ENCODE measurements at regions not wholly inside any gene's neighbourhood (a gene's known extent, or its start where the extent isn't known, plus 50 kb on each side); places are given as distances from the start of the nearest gene placed in this dataset.
A peak's percentile ranks its signal among the peaks of the same experiment; 100 is the strongest.
"Not testable (repeated sequence)": the region's sequence is repeated elsewhere in the genome, so short reads cannot be mapped to it uniquely, and the experiment has no call there.

DNA sequence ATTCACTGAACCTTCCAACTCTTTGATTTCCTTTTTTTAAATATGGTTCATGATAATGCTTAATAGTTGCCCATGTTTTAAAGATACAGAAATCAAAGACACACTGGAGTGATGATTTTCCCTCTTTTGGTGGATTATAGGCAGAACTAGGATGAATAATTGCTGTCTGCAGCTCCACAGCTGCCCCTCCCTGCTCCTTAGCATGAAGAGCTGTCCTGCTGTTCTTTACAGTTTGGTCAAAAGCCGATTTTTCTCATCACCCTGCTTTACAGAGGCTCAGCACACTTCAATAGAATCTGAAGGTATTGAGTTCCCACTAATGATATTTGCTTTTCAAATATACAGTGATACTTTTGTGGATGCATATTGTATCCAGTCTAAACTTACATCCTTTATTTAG, 202.6 kb downstream of the AASDHPPT start:
- peak; percentile 8 to 68 (median 13) for DNase-seq

GRCh38 chr11:106281455-106282173, 204.2 kb downstream of the AASDHPPT start:
- no peak for DNase-seq

GRCh38 chr11:106286881-106287504, 209.5 kb downstream of the AASDHPPT start:
- DNase-seq: no peak

DNA sequence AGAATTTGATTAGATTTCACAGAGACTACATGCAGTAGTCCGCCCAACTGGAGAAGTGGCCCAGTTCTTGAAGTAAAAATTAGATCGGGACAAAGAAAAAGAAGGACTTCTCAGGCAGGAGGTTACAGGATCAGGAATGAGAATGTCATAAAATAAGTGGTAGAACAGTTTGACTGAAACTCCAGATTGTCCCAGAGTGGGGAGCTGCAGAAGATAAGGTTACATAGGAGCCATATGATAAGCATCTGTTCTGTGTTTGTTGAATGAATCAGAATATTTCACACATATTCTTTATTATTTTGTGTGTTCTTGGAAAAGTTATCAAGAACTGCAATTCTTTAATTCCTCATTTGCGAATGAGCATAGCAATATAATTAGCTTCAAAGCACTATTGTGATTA, 210.6 kb downstream of the AASDHPPT start:
- no peak for DNase-seq

- DNase-seq: no peak
Observed at GRCh38 chr11:106288822-106289387, 211.4 kb downstream of the AASDHPPT start.

GRCh38 chr11:106292526-106292925, 215.1 kb downstream of the AASDHPPT start:
- DNase-seq: no peak

DNA sequence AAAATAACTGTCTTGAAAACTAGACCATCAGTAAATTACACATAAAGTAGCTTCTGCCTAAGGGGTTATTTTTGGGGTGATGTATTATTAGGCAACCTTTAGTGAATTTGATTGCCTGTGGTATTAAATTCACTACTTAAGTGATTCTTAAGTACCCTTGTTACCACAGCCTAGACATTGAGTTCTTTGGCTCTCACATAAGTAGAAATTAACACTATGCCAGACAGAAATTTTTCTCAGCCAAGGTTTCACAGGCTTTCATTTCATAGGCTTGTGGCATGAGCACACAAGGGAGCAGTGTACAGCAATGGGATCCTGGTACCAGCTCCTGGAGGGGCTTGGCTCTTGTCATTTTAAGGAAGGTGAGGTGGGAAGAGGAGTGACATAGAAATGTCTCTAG, 218.5 kb downstream of the AASDHPPT start:
- no peak for DNase-seq

- no peak for DNase-seq
Observed at GRCh38 chr11:106302416-106302815, 225.0 kb downstream of the AASDHPPT start.

GRCh38 chr11:106304274-106304673, 226.8 kb downstream of the AASDHPPT start:
- DNase-seq: no peak

- DNase-seq: no peak
Observed at GRCh38 chr11:106305458-106305857, 228.0 kb downstream of the AASDHPPT start.

- peak in 1 of 3 experiments; percentile 48 for DNase-seq
Observed at GRCh38 chr11:106306942-106307341, 229.5 kb downstream of the AASDHPPT start.

DNA sequence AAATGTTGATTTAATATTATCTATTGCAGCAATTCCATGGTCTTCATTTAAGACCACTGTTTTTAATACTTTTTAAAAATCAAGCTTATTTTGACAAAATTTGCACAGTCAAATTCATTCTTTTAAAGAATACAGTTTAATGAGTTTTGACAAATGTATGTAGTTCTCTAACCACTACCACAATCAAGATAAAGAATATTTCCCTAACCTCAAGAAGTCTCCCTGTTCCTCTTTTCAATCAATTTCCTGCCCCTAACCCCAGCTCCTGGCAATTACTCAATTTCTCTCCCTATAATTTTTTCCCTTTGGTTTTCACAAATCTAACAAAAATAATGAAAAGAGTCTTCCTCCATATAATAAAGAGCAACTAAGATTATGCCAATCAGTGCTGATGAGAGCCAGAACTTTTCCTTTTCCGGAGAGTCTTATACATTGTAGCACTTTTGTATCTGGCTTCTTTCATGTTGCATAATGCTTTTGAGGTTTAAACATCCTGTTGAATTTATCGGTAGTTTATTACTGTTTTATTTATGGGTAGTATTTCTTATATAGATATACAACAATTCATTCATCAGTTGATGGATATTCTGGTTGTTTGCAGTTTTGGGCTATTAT, 231.7 kb downstream of the AASDHPPT start:
- no peak for DNase-seq

- DNase-seq: no peak
Observed at GRCh38 chr11:106311531-106312230, 234.2 kb downstream of the AASDHPPT start.

- not testable (repeated sequence) for DNase-seq
Observed at GRCh38 chr11:106317208-106317773, 239.8 kb downstream of the AASDHPPT start.

DNA sequence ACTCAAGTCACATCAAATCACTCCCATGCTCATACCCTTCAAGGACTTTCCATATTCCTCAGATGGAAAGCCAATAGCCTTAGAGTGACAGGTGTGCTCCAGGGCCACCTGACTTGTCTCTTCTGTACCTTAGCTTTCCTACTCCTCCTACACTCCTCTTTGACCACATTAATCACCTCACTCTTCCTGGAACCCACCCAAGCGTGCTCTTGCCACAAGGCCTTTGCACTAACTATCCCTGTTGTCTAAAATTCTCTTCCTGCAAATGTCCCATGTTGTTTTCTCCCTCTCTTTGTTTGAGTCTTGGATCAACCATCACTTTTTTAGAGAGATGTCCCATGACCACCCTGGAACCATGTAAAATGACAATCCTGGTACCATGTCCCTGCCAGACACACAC, 244.1 kb downstream of the AASDHPPT start:
- DNase-seq: no peak

GRCh38 chr11:106322106-106322505, 244.6 kb downstream of the AASDHPPT start:
- DNase-seq: no peak

GRCh38 chr11:106326087-106326486, 248.6 kb downstream of the AASDHPPT start:
- no peak for DNase-seq

- DNase-seq: no peak
Observed at GRCh38 chr11:106327134-106327533, 249.7 kb downstream of the AASDHPPT start.

- no peak for DNase-seq
Observed at GRCh38 chr11:106327637-106328036, 250.2 kb downstream of the AASDHPPT start.

- no peak for DNase-seq
Observed at GRCh38 chr11:106329273-106330018, 252.0 kb downstream of the AASDHPPT start.

- no peak for DNase-seq
Observed at GRCh38 chr11:106331176-106331575, 253.7 kb downstream of the AASDHPPT start.

GRCh38 chr11:106333678-106334077, 256.2 kb downstream of the AASDHPPT start:
- DNase-seq: no peak

Measured in NCI-H1417 (cell line).